Hematopoietic multipotent progenitor cell (in vitro differentiated cells): ENCODE measurements at regions not wholly inside any gene's neighbourhood (a gene's known extent, or its start where the extent isn't known, plus 50 kb on each side); places are given as distances from the start of the nearest gene placed in this dataset.

ENCODE experiments used
- DNase-seq, 3 donors: peaks; one replicate each; pipeline ENCODE4 v3.0.0-alpha.2; 2011 to 2015; ENCODE audit warnings: low read depth in 2 of 3, low spot score in 2 of 3

- DNase-seq: peak in 1 of 3 donors; percentile 41
These were observed 50.9 kb upstream of the AFF3 start for GRCh38 chr2:100193291-100193710.

- DNase-seq: no peak
These were observed 50.4 kb upstream of the AFF3 start for GRCh38 chr2:100192825-100193224.

GRCh38 chr2:100192300-100192699 lies 49.9 kb upstream of the AFF3 start:
- no peak for DNase-seq
